GM12874 (cell line): ENCODE measurements at regions not wholly inside any gene's neighbourhood (a gene's known extent, or its start where the extent isn't known, plus 50 kb on each side); places are given as distances from the start of the nearest gene placed in this dataset.

Source experiments
- TF ChIP-seq, protein P1 (sequence below): IDR thresholded peaks from 2 replicates; pipeline ENCODE4 v1.5.1; 2011; ENCODE audit warnings: low read depth, mild to moderate bottlenecking, control low read depth, low read length, moderate library complexity; ENCODE audit not compliant: insufficient read depth

DNA sequence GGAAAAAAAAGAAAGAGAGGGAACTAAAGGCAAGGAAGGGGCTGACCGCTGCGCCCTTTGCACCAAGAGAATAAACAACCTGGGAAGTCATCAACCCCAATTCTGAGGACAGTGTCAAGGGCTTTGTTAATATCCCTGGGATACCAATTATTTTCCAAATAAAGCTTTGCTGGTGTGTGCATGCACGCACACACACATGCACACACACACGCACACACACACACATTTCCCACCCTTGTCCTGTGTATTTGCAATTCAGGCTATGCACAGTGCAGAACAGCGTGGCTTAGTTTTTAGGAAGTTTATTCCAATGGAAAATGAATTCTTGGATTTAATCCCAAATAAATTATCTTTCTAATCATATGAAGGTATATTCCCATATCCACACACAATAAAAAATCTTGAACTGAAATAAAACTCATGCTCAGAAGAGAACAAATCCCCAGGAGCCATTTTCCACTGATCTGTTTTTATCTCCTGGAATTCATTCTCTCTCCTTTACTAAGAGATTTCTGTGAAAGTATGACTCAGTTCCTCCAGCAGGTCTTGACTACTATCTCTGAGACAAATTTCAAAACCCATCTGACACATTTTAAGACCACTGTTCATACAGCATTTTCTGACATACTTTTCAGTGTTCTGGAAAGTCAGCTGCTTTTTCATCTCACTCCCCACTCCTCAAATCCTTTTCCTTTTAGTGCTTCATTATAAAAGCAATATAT is 334.4 kb upstream of the ATP2B1 start:
- TF ChIP-seq, protein P1, sequence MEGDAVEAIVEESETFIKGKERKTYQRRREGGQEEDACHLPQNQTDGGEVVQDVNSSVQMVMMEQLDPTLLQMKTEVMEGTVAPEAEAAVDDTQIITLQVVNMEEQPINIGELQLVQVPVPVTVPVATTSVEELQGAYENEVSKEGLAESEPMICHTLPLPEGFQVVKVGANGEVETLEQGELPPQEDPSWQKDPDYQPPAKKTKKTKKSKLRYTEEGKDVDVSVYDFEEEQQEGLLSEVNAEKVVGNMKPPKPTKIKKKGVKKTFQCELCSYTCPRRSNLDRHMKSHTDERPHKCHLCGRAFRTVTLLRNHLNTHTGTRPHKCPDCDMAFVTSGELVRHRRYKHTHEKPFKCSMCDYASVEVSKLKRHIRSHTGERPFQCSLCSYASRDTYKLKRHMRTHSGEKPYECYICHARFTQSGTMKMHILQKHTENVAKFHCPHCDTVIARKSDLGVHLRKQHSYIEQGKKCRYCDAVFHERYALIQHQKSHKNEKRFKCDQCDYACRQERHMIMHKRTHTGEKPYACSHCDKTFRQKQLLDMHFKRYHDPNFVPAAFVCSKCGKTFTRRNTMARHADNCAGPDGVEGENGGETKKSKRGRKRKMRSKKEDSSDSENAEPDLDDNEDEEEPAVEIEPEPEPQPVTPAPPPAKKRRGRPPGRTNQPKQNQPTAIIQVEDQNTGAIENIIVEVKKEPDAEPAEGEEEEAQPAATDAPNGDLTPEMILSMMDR, result no peak

DNA sequence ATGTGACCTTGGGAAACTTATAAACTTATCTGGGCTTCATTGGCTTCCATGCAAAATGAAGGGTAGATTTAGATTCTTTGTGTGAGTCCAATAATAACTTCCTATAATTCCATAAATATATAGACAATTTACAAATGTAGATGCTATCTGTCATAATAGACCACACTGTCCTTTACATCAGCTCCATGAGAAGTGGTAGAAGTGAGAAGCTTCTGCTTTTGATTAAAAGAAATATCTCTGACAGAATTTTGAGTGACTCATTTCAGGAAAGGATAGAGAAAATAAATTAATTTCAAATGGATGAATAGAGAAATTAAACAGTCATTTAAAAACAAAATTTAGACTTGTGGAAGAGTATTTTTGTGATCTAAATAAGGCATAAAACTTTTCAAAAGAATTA is 329.7 kb upstream of the ATP2B1 start:
- TF ChIP-seq, protein P1, result no peak

- TF ChIP-seq, protein P1, result no peak
Observed at GRCh38 chr12:90037740-90038139, 329.1 kb upstream of the ATP2B1 start.

DNA sequence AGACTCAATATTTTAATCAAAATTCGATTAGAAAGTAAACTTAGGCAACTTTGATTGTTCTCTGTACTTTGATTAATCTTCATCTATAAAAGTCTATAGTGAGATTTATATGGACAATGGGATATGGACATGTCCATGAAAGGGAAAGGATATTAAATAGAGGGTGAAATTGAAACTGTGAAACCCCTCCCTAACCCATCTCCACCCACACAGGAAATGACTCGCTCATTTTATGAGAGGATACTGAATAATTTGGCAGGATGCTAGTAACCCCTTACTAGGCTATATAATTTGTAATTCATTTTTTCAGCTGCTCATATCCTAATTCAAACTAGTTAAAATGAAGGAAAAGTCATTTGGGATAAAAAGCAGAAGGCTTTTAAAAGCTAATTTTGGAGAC is 328.0 kb upstream of the ATP2B1 start:
- TF ChIP-seq, protein P1, result no peak

DNA sequence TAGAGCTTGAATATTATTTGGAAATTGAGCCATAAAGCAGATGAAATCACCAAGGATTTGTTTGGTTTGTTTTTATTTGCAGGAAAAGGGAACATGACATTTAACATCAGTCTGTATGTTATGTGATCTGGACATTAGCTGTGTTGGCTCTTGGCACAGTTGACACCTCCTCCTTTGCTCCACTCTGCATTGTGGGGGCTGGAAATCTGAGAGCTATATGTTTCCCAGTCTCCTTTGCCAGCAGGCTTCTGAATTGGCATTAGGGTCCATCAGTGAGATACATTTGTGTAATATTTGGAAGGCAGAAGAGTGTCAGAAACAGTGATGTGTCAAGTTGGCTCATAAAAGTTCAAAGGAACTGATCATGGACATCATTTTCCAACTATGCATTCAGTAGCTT is 322.1 kb upstream of the ATP2B1 start:
- TF ChIP-seq, protein P1, result no peak

DNA sequence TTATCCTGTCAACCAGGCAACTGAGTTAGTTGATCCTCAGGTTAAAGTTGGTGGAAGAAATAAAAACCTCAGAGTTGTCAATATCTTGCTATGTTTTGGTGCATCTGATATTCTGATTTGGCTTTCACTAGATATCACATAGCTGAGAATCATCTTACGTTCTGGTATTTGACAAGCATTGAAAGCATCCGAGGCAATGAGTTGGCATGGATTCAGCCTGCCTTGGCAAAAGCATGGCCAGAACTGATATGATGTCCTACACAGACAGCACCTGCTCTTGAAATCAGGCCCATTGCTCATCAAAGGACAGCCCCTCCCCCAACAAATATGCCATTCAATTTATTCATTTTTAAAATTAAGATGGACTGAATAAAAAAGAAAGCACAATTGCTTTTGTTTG is 320.7 kb upstream of the ATP2B1 start:
- TF ChIP-seq, protein P1, result no peak

DNA sequence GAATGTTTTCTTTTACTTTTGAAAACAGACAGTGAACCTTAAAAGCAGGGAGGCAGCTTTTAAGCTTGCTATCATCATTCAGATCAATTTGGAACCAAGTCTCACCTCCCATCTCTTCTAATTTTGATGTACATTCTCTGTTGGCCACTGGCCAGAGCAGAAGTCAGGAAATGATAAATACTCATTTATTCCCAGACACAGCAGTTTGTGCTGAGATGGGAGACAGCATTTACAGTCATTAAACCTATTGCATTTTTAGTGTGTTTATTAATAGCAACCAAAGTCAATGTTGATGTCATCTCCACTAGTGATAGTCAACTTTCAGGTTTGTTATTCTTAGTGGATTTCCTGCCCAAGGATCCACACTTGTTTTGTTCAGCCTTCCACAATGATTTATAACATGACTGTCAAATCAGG is 320.0 kb upstream of the ATP2B1 start:
- TF ChIP-seq, protein P1, result no peak
